HCT116 (cell line): ENCODE measurements at regions not wholly inside any gene's neighbourhood (a gene's known extent, or its start where the extent isn't known, plus 50 kb on each side); places are given as distances from the start of the nearest gene placed in this dataset.

Experiments
- ATAC-seq: fragments of 200-7000 bp; cut with Tn5 transposase; 2 replicates; pipeline ENCODE4 v1.9.1; 2020; ENCODE audit warnings: mild to moderate bottlenecking, moderate library complexity
- BruUV-seq: library from RNA; stranded (reverse); fragments of 400-500 nt; replicated peaks from 2 replicates; lab custom pipeline; 2021; lab: Mats Ljungman, UMichigan
- CTCF ChIA-PET: fragments of 300-600 bp; sonication (Branson Sonifier 250); formaldehyde crosslinking; loops from one replicate; lab custom pipeline; 2021; ENCODE audit warnings: antibody characterized with exemption; lab: Charles Lee
- POLR2A ChIA-PET: fragments of 300-600, 350-600 bp; sonication (Branson Sonifier 250); formaldehyde crosslinking; loops from one replicate; lab custom pipeline; 2021; ENCODE audit warnings: antibody characterized with exemption; lab: Charles Lee
- RAD21 ChIA-PET, 2 experiments: fragments of 300-600 bp; sonication (Branson Sonifier 250); formaldehyde crosslinking; loops; one replicate each; lab custom pipeline; 2023; ENCODE audit warnings: low total read pairs in 2 of 2; ENCODE audit not compliant: uncharacterized antibody in 2 of 2, unreplicated experiment in 2 of 2, low non-redundant PET in 1 of 2; lab: Charles Lee
- DNase-seq: peaks from one replicate; pipeline ENCODE4 v3.0.0-alpha.2; 2010; ENCODE audit warnings: low read depth, low spot score
- H2AFZ ChIP-seq: fragments of 200-600 bp; shearing (Covaris generic), sonication (generic); 2 replicates; pipeline ENCODE4 v1.6.1; 2017; ENCODE audit warnings: low read depth, mixed run types, mixed read lengths, antibody characterized with exemption, low read length; ENCODE audit not compliant: poor library complexity, severe bottlenecking
- H3K27ac ChIP-seq: 2 replicates; pipeline ENCODE4 v1.5.1; 2012; ENCODE audit warnings: low read depth, low read length
- H3K27me3 ChIP-seq: fragments of 200-600 bp; sonication (generic); 2 replicates; pipeline ENCODE4 v1.6.1; 2016; ENCODE audit warnings: mixed run types, low read length, mixed read lengths; ENCODE audit not compliant: insufficient read depth
- H3K36me3 ChIP-seq, 2 experiments: fragments of 200-500 bp in 1 of 2; fragments of 200-600 bp in 1 of 2; sonication (Bioruptor generic) in 1 of 2; sonication (generic) in 1 of 2; 2 replicates each; pipeline versions ENCODE4 v1.5.1 to v1.6.1; 2014 to 2016; ENCODE audit warnings: low read length in 2 of 2, inconsistent platforms in 1 of 2, mixed read lengths in 1 of 2, mixed run types in 1 of 2; ENCODE audit not compliant: insufficient read depth in 2 of 2, control insufficient read depth in 1 of 2
- H3K4me1 ChIP-seq, 2 experiments: fragments of 200-600 bp in 1 of 2; sonication (generic) in 1 of 2; 2 replicates each; pipeline versions ENCODE4 v1.5.1 to v1.6.1; 2012 to 2017; ENCODE audit warnings: low read length in 2 of 2, inconsistent platforms in 1 of 2, mild to moderate bottlenecking in 1 of 2, mixed read lengths in 1 of 2, mixed run types in 1 of 2, moderate library complexity in 1 of 2; ENCODE audit not compliant: insufficient read depth in 2 of 2, control insufficient read depth in 1 of 2
- H3K4me2 ChIP-seq: fragments of 200-600 bp; sonication (generic); 2 replicates; pipeline ENCODE4 v1.6.1; 2017; ENCODE audit warnings: mixed run types, low read length, mixed read lengths
- H3K4me3 ChIP-seq, 2 experiments: fragments of 200-600 bp in 1 of 2; sonication (generic) in 1 of 2; replicated peaks in 1 of 2; 2 replicates each; pipeline ENCODE4 v1.5.1; 2011 to 2016; ENCODE audit warnings: low read length in 2 of 2, control low read depth in 1 of 2, low read depth in 1 of 2, mild to moderate bottlenecking in 1 of 2, mixed read lengths in 1 of 2, mixed run types in 1 of 2
- H3K79me2 ChIP-seq: fragments of 200-600 bp; sonication (generic); 2 replicates; pipeline ENCODE4 v1.6.1; 2017; ENCODE audit warnings: mild to moderate bottlenecking, mixed run types, low read length, moderate library complexity, mixed read lengths; ENCODE audit not compliant: insufficient read depth
- H3K9ac ChIP-seq: fragments of 200-600 bp; sonication (generic); 2 replicates; pipeline ENCODE4 v1.6.1; 2016; ENCODE audit warnings: low read length, mixed read lengths
- H3K9me2 ChIP-seq: fragments of 200-600 bp; sonication (generic), shearing (Covaris generic); 2 replicates; pipeline ENCODE4 v1.6.1; 2017; ENCODE audit warnings: mixed run types, mild to moderate bottlenecking, moderate library complexity; ENCODE audit not compliant: insufficient read depth
- H3K9me3 ChIP-seq, 2 experiments: fragments of 200-500 bp in 1 of 2; fragments of 200-600 bp in 1 of 2; sonication (Bioruptor generic) in 1 of 2; sonication (generic) in 1 of 2; 2 replicates each; pipeline ENCODE4 v1.6.1; 2014 to 2017; ENCODE audit warnings: low read length in 2 of 2, mixed read lengths in 2 of 2, inconsistent platforms in 1 of 2, low read depth in 1 of 2, mild to moderate bottlenecking in 1 of 2, mixed run types in 1 of 2, moderate library complexity in 1 of 2; ENCODE audit not compliant: control insufficient read depth in 1 of 2, insufficient read depth in 1 of 2
- H4K20me1 ChIP-seq: fragments of 200-600 bp; sonication (generic), shearing (Covaris generic); 2 replicates; pipeline ENCODE4 v1.6.1; 2017; ENCODE audit warnings: mixed run types, mild to moderate bottlenecking, moderate library complexity; ENCODE audit not compliant: insufficient read depth
- CBX3 ChIP-seq: IDR thresholded peaks from 2 replicates; pipeline ENCODE4 v1.6.1; 2012; ENCODE audit warnings: low read depth
- CEBPB ChIP-seq: IDR thresholded peaks from 2 replicates; pipeline ENCODE4 v1.6.1; 2012; ENCODE audit warnings: low read depth
- EGR1 ChIP-seq: IDR thresholded peaks from 2 replicates; pipeline ENCODE4 v1.6.1; 2012; ENCODE audit warnings: low read depth
- ELF1 ChIP-seq: IDR thresholded peaks from 2 replicates; pipeline ENCODE4 v1.6.1; 2012; ENCODE audit warnings: low read depth, borderline replicate concordance
- EZH2phosphoT487 ChIP-seq: fragments of 200-600 bp; IDR thresholded peaks from 2 replicates; pipeline ENCODE4 v1.6.1; 2018; ENCODE audit warnings: antibody characterized with exemption, borderline replicate concordance
- FOSL1 ChIP-seq: IDR thresholded peaks from 2 replicates; pipeline ENCODE4 v1.6.1; 2012; ENCODE audit warnings: low read depth
- JUND ChIP-seq: IDR thresholded peaks from 2 replicates; pipeline ENCODE4 v1.6.1; 2012
- POLR2AphosphoS5 ChIP-seq: IDR thresholded peaks from 2 replicates; pipeline ENCODE4 v1.6.1; 2011; ENCODE audit warnings: mild to moderate bottlenecking, low read depth, low read length, moderate library complexity
- RAD21 ChIP-seq: IDR thresholded peaks from 2 replicates; pipeline ENCODE4 v1.6.1; 2012; ENCODE audit warnings: low read depth, mild to moderate bottlenecking
- TCF7L2 ChIP-seq: IDR thresholded peaks from 2 replicates; pipeline ENCODE4 v1.7.0; 2011; ENCODE audit warnings: borderline replicate concordance, inconsistent platforms; ENCODE audit not compliant: insufficient read depth, insufficient read length; ENCODE audit errors: extremely low read depth
- YY1 ChIP-seq: IDR thresholded peaks from 2 replicates; pipeline ENCODE4 v1.6.1; 2011; ENCODE audit warnings: low read length, low read depth, moderate library complexity, mild to moderate bottlenecking; ENCODE audit not compliant: insufficient replicate concordance; ENCODE audit errors: extremely low read depth
- ZFX ChIP-seq: fragments of 450-650 bp; IDR thresholded peaks from 2 replicates; pipeline ENCODE4 v1.6.1; 2017
- ZNF274 ChIP-seq: fragments of 200-500 bp; sonication (Bioruptor generic); IDR thresholded peaks from 2 replicates; pipeline ENCODE4 v1.6.1; 2014; ENCODE audit warnings: mild to moderate bottlenecking, low read depth, low read length, inconsistent platforms
- intact Hi-C: fragments of 100-400 bp; cut with micrococcal nuclease; formaldehyde crosslinking; loops from 2 replicates; pipeline ENCODE4 v1.10.0; 2022
- TF ChIP-seq, protein P1 (sequence below): IDR thresholded peaks from 2 replicates; pipeline ENCODE4 v1.6.1; 2011; ENCODE audit warnings: mild to moderate bottlenecking, low read length, moderate library complexity; ENCODE audit not compliant: insufficient replicate concordance; ENCODE audit errors: extremely low read depth

DNA sequence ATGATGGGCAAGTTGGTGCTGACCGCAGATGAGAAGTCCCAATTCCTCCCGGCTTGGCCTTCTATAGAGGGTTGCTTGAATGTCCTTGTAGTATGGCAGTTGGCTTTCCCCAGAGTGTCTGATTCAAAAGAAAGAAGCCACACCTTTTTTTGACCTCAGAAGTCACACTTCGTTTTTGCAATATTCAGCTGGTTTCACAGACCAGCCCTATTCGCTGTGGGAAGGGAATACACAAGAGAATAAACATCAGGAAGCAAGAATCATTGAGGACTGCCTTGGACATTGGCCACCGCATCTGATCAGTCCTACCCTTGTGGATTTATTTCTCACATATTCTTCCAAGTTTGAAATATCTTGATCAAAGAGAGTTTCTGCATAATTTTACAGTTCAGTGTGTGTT is 228.6 kb upstream of the SUCLG2 start:
- no peak overlapping the region for H2AFZ ChIP-seq
- H3K36me3 ChIP-seq, result no peaks in the 10 kb centered on the region
- H3K9me2 ChIP-seq, result no peaks in the 10 kb centered on the region
- no peak overlapping the region for H3K9ac ChIP-seq
- H3K4me2 ChIP-seq, result no peak overlapping the region
- TF ChIP-seq POLR2AphosphoS5 (no peak), CEBPB (no peak), ZNF274 (no peak), ZFX (no peak), JUND (no peak), FOSL1 (no peak), CBX3 (no peak), RAD21 (no peak), YY1 (no peak), EZH2phosphoT487 (no peak), EGR1 (no peak), TCF7L2 (no peak), ELF1 (no peak)
- TF ChIP-seq, protein P1, sequence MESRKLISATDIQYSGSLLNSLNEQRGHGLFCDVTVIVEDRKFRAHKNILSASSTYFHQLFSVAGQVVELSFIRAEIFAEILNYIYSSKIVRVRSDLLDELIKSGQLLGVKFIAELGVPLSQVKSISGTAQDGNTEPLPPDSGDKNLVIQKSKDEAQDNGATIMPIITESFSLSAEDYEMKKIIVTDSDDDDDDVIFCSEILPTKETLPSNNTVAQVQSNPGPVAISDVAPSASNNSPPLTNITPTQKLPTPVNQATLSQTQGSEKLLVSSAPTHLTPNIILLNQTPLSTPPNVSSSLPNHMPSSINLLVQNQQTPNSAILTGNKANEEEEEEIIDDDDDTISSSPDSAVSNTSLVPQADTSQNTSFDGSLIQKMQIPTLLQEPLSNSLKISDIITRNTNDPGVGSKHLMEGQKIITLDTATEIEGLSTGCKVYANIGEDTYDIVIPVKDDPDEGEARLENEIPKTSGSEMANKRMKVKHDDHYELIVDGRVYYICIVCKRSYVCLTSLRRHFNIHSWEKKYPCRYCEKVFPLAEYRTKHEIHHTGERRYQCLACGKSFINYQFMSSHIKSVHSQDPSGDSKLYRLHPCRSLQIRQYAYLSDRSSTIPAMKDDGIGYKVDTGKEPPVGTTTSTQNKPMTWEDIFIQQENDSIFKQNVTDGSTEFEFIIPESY, result no peak
- RAD21 ChIA-PET, result no interaction called here
- ATAC-seq, result no peak
- no peaks in the 10 kb centered on the region for H3K27me3 ChIP-seq
- no peaks in the 10 kb centered on the region for H3K79me2 ChIP-seq
- DNase-seq, result no peak
- no peaks in the 10 kb centered on the region for H3K4me1 ChIP-seq
- H3K9me3 ChIP-seq, result no peaks in the 10 kb centered on the region
- POLR2A ChIA-PET, result no interaction called here
- CTCF ChIA-PET, result no interaction called here
- H3K4me3 ChIP-seq, result no peak overlapping the region
- no peaks in the 10 kb centered on the region for H4K20me1 ChIP-seq
- intact Hi-C loops, result no loop called here
- BruUV-seq, result no TSS peak
- H3K27ac ChIP-seq, result no peak overlapping the region
